CD4-positive, alpha-beta T cell treated with Interferon alpha-2 for 1 hour (primary cell): ENCODE measurements at regions not wholly inside any gene's neighbourhood (a gene's known extent, or its start where the extent isn't known, plus 50 kb on each side); places are given as distances from the start of the nearest gene placed in this dataset.

Source experiments
- DNase-seq, 2 donors: peaks; one replicate each; pipeline ENCODE4 v3.0.0-alpha.2; 2020 to 2022

GRCh38 chr10:113444766-113445365 lies 108.0 kb upstream of the HABP2 start:
- no peak for DNase-seq

- no peak for DNase-seq
Measured at GRCh38 chr10:113445736-113446135, 107.1 kb upstream of the HABP2 start.

- DNase-seq = no peak
Measured at GRCh38 chr10:113446739-113447138, 106.1 kb upstream of the HABP2 start.

- no peak for DNase-seq
Measured at GRCh38 chr10:113447278-113447677, 105.6 kb upstream of the HABP2 start.

DNA sequence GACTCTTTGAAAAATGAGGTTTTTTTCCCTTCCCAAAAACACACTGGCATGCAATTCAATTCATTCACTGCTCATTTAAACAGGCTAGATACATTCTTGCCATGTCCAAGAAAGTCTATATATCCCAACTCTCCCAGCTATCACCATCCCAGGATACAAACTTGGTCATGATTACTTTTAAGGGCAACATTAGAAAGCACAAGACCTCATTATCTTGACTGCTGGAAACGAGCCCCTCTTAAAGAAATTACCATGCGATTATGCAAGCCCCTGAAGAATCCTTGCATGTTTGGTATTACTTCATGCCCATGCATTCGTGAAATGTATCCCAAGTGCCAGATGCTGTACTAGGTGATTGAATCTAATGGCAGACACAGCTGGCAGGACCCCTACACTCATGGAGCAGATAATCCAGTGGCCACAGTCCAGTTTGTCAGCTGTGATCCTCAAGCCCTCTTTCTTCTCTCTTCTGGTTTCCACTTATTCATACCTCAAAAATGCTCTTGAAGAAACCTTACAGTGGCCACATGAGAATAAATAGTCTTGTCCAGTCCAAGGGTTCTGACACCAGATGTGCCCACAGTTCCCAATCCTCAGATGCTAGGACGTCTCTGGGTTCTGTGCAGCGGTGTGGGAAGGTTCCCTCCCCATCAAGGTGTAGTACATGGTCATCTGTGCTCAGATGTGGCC lies 103.7 kb upstream of the HABP2 start:
- no peak for DNase-seq

GRCh38 chr10:113450046-113450804 lies 102.6 kb upstream of the HABP2 start:
- DNase-seq = no peak

DNA sequence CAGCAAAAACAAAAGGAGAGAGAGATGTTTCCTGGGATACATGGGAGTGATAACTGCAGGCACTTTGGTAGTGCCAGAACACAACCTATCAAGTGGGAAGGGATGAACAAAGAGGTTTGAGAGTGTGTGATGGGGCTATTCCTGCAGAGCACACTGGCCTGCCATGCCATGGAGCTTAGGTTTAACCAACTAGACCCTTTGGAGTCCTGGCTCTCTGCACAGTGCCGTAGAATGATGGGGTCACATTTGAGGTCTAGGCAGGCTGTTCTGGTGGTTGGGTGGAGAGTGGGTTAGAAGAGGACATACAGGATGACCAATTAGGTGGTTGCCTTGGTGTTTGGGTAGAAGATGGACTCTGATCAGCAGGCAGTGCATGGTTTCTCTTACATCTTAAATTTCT lies 101.9 kb upstream of the HABP2 start:
- DNase-seq = no peak

DNA sequence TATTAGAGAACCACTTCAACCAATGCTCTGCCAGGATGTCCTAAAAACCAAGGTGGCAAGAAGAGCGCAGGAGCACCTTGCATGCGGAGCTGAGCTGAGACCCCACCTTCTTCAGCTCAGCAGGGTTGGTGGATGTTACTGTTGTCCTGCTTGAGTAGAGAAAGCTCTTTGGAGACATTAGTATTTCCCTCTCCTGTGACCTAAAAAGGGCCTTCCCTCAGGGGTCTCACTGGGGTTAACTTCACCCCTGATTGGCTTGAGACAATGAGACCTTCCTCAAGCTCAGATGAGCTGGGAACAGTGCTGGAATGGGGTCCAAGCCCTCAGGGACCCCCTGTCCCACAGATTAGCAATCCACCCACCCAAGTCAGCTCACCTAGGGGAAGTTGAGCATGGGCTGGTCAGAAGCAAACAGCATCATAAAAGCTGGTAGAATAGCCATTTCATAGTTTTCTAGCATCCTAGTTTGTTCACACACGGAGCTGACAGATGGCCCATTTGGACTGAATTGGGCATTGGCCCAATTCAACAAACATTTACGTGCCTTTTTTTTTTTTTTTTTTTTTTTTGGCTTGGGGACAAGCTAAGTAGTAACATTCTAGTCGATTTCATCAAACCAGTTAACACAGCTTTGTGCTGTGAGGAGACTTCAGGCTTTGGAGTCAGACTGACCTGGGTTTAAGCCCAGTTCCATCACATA lies 100.6 kb upstream of the HABP2 start:
- no peak for DNase-seq

- no peak for DNase-seq
Measured at GRCh38 chr10:113453351-113453750, 99.5 kb upstream of the HABP2 start.

DNA sequence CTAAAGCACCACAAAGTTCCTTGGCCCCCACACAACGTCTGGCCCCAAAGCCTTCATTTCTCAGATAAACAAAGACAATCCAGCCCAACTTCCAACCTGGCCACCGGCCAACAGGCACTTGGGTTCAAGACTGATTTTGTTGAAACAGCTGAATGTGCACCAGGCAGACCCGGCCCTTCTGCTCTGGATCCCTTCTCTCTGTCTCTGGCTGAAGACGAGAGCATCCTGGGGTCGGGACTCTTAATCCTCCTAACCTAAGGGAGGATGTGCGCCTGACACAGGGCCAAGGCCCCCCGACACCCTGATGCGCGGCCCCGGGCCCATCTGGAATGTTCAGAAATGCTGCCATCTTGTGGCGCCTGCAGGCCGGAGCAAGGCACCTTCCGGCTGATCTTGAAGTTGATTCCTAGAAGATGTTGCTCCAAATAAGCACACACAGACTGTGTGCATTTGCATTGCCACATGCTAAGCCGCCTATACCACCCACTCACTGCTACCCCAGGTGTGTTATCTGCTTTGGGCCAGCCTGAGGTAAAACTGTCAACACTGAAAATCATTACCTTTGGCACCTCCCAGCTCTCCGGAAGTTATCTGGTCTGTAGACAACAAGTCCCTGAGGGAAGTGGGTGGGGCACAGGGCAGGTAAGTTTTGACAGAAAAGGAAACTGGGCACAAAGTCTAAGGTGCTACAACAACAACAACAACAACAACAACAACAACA lies 98.4 kb upstream of the HABP2 start:
- DNase-seq = no peak

- DNase-seq = no peak
Measured at GRCh38 chr10:113455947-113456346, 96.9 kb upstream of the HABP2 start.

DNA sequence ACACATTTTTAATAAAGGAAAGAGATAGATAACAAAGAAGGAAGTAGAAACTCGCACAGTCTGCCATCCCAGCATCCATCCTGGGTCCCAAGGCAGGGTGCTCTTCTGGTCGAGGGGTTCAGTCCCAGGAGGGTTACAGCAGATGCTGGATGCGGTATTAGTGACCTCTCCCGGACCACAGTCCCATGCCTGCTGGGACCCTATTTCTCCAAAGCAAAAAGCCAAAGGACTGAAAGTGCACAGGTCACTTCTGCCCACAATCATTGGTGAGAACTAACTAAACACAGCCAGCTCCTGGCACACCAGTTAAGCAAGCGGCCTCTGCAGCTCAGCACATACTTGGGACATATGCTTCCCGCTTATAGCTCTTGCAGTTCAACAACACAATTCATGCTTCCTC lies 96.1 kb upstream of the HABP2 start:
- no peak for DNase-seq

GRCh38 chr10:113457408-113457807 lies 95.4 kb upstream of the HABP2 start:
- DNase-seq = no peak

DNA sequence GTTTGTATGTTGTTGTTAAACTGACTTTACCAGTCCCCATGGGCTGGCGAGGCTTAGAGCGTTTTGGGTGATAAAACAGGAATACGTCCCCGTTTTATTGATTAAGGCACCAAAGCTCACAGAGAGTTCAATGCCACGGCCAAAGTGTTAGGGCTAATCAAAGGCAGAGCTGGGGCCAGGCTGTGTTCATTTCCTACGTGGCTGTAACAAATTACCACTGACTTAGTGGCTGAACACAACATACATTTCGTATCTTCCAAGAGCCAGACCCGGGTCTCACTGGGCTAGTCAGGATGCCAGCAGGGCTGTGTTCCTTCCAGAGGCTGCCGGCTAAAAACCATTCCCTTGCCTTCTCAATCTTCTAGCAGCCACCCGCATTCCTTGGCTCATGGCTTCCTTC lies 94.4 kb upstream of the HABP2 start:
- no peak for DNase-seq

DNA sequence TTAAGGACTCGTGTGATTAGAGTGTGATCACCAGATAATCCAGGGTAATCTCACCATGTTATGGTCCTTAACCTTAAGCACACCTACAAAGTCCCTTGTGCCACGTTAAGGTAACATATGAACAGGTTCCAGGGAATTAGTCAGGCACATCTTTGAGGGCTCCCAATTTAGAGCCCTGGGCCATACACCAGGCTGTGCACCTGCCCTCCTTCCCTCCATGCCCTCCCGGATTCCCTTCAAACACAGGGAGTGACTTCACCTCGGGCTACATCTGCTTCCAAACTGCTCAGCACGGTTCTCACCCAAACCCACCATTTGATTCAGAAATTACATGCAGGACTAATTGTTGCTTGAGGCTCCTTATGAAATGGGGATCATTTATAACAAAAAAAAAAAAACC lies 93.9 kb upstream of the HABP2 start:
- no peak for DNase-seq

DNA sequence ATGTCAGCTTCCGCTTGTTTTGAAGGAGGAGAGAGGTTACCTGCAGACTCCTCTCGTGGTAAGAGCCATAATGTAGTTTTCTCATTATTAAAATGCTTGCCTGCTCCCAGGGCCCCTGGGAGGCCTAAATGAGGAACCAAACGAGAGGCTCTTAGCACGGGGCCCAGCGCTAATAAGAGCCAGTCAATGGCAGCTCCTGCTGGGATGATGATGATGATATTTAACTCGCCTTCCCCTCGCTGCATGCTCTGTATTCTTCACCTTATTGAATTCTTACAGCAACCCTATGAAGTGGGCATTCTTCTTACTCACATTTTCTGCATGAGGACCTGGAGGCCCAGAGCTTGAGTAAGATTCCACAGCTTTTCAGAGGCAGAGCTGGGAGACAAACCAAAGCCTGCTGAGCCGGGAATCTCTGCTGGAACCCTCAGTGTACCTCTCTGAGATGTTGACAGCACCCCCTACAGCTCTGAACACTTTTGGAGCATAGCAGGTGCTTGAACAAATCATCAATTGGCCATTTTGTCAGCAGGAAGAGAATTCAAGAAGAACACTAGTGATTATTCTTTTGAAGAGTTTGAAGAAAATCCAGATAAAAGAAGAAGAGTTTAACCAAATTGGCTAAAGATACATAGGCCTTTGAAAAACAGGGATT lies 93.1 kb upstream of the HABP2 start:
- no peak for DNase-seq

GRCh38 chr10:113463083-113463482 lies 89.8 kb upstream of the HABP2 start:
- DNase-seq = no peak

- DNase-seq = no peak
Measured at GRCh38 chr10:113463777-113464176, 89.1 kb upstream of the HABP2 start.

DNA sequence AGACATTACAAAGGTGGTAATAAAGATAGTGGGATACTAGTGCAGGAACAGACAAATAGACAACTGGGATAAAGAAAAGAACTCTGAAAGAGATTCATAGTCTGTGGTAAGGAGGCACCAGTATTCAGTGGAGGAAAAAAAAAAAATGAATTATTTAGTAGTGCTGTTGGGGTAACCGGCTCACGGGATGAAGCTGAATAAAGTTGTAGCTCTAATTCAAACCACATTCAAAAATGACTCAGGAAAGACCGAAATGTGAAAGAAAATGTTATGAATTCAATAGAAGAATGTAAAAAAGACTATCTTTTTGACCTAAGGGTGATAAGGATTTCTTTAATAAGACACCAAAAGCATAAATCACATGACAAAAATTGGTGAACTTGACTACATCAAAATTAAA lies 83.1 kb upstream of the HABP2 start:
- DNase-seq = no peak

- no peak for DNase-seq
Measured at GRCh38 chr10:113470372-113471240, 82.2 kb upstream of the HABP2 start.

GRCh38 chr10:113471241-113471996 lies 81.4 kb upstream of the HABP2 start:
- no peak for DNase-seq
